Trophoblast cell (in vitro differentiated cells and primary cell): ENCODE measurements at regions not wholly inside any gene's neighbourhood (a gene's known extent, or its start where the extent isn't known, plus 50 kb on each side); places are given as distances from the start of the nearest gene placed in this dataset.

Experiments
- DNase-seq, 2 donors: peaks; one replicate each; pipeline ENCODE4 v3.0.0-alpha.2; 2016
- H2AFZ ChIP-seq: 2 replicates; pipeline ENCODE4 v1.6.1; 2013; ENCODE audit warnings: low read length, moderate library complexity, mild to moderate bottlenecking; ENCODE audit not compliant: insufficient read depth, poor library complexity
- H2AK5ac ChIP-seq: 2 replicates; pipeline ENCODE4 v1.6.1; 2013; ENCODE audit warnings: mild to moderate bottlenecking, low read length
- H2BK120ac ChIP-seq: 2 replicates; pipeline ENCODE4 v1.6.1; 2013; ENCODE audit warnings: low read length, mild to moderate bottlenecking, moderate library complexity; ENCODE audit not compliant: insufficient read depth, poor library complexity
- H2BK12ac ChIP-seq: 2 replicates; pipeline ENCODE4 v1.6.1; 2013; ENCODE audit warnings: mild to moderate bottlenecking, low read length, moderate library complexity
- H2BK5ac ChIP-seq: 2 replicates; pipeline ENCODE4 v1.6.1; 2013; ENCODE audit warnings: low read length, low read depth, moderate library complexity, mild to moderate bottlenecking; ENCODE audit not compliant: poor library complexity
- H3K14ac ChIP-seq: 2 replicates; pipeline ENCODE4 v1.6.1; 2013; ENCODE audit warnings: mild to moderate bottlenecking, low read length
- H3K18ac ChIP-seq: 2 replicates; pipeline ENCODE4 v1.6.1; 2013; ENCODE audit warnings: mild to moderate bottlenecking, low read length
- H3K23ac ChIP-seq: 2 replicates; pipeline ENCODE4 v1.6.1; 2013; ENCODE audit warnings: low read length
- H3K27ac ChIP-seq: 2 replicates; pipeline ENCODE4 v1.5.1; 2013; ENCODE audit warnings: low read depth, mild to moderate bottlenecking, inconsistent platforms, low read length, moderate library complexity
- H3K27me3 ChIP-seq: 2 replicates; pipeline ENCODE4 v1.6.1; 2013; ENCODE audit warnings: inconsistent platforms, mild to moderate bottlenecking, low read length, moderate library complexity; ENCODE audit not compliant: insufficient read depth
- H3K36me3 ChIP-seq, 2 experiments: 1 replicate in 1 of 2; 2 replicates in 1 of 2; pipeline ENCODE4 v1.6.1; 2013; ENCODE audit warnings: low read length in 2 of 2, mild to moderate bottlenecking in 2 of 2, moderate library complexity in 1 of 2; ENCODE audit not compliant: insufficient read depth in 2 of 2, control insufficient read depth in 1 of 2
- H3K4ac ChIP-seq: 2 replicates; pipeline ENCODE4 v1.6.1; 2013; ENCODE audit warnings: low read depth, mild to moderate bottlenecking, low read length, moderate library complexity
- H3K4me1 ChIP-seq, 2 experiments: 1 replicate in 1 of 2; 2 replicates in 1 of 2; pipeline ENCODE4 v1.6.1; 2013; ENCODE audit warnings: low read length in 2 of 2, mild to moderate bottlenecking in 2 of 2, moderate library complexity in 1 of 2; ENCODE audit not compliant: insufficient read depth in 2 of 2, control insufficient read depth in 1 of 2
- H3K4me2 ChIP-seq: 2 replicates; pipeline ENCODE4 v1.6.1; 2013; ENCODE audit warnings: inconsistent platforms, mild to moderate bottlenecking, low read length, moderate library complexity
- H3K4me3 ChIP-seq: 2 replicates; pipeline ENCODE4 v1.5.1; 2013; ENCODE audit warnings: mild to moderate bottlenecking, low read depth, low read length, inconsistent platforms
- H3K79me1 ChIP-seq: one replicate; pipeline ENCODE4 v1.6.1; 2013; ENCODE audit warnings: low read length
- H3K79me2 ChIP-seq: 2 replicates; pipeline ENCODE4 v1.6.1; 2013; ENCODE audit warnings: low read length, mild to moderate bottlenecking; ENCODE audit not compliant: control insufficient read depth, insufficient read depth, poor library complexity
- H3K9ac ChIP-seq: 2 replicates; pipeline ENCODE4 v1.6.1; 2013; ENCODE audit warnings: mild to moderate bottlenecking, low read length
- H3K9me3 ChIP-seq: 2 replicates; pipeline ENCODE4 v1.6.1; 2013; ENCODE audit warnings: low read depth, mild to moderate bottlenecking, control low read depth, inconsistent platforms, low read length; ENCODE audit not compliant: insufficient read depth
- H4K12ac ChIP-seq: 2 replicates; pipeline ENCODE4 v1.6.1; 2013; ENCODE audit warnings: low read depth, mild to moderate bottlenecking, low read length, moderate library complexity
- H4K8ac ChIP-seq: 2 replicates; pipeline ENCODE4 v1.6.1; 2013; ENCODE audit warnings: low read depth, mild to moderate bottlenecking, low read length, moderate library complexity
- H4K91ac ChIP-seq: one replicate; pipeline ENCODE4 v1.6.1; 2013; ENCODE audit warnings: low read depth, mild to moderate bottlenecking, low read length, moderate library complexity
- WGBS: extraction: QIAGEN DNeasy Blood & Tissue Kit; methylation state at CpG from one replicate; pipeline ENCODE4 v1.1.7; 2013; ENCODE audit warnings: missing lambda C conversion rate; ENCODE audit not compliant: insufficient read length, insufficient coverage; ENCODE audit errors: extremely low coverage; 5-methylcytosine and 5-hydroxymethylcytosine counted together

DNA sequence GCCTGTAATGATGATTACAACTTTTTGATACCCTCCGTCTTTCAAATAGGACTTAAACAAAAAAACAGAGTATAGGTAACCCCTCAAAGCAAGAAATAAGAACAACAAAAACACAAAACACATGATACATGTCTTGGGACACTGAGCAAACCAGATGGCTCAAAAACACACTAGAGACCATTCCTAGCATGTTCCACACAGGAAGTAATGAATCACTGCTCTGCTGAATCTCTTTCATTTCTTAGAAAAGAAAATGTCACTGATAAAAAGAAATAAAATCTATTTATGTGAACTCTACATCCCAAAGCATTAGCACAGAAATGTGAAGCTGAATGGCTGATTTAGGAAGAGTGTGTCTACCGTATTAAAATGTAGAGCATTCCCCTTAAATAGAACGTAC, 134.5 kb upstream of the IL15 start:
- H4K91ac ChIP-seq = no peak overlapping the region
- no peak overlapping the region for H2BK5ac ChIP-seq
- no peak overlapping the region for H2AFZ ChIP-seq
- no peak overlapping the region for H3K4ac ChIP-seq
- no peak overlapping the region for H3K9ac ChIP-seq
- H3K4me1 ChIP-seq = no peaks in the 10 kb centered on the region
- no peak overlapping the region for H2BK12ac ChIP-seq
- H3K27ac ChIP-seq = no peak overlapping the region
- no peak overlapping the region for H2BK120ac ChIP-seq
- H3K79me2 ChIP-seq = no peaks in the 10 kb centered on the region
- no peak overlapping the region for H3K4me2 ChIP-seq
- no peaks in the 10 kb centered on the region for H3K79me1 ChIP-seq
- no peaks in the 10 kb centered on the region for H3K36me3 ChIP-seq
- H2AK5ac ChIP-seq = no peak overlapping the region
- no peaks in the 10 kb centered on the region for H3K27me3 ChIP-seq
- no peak for DNase-seq
- H4K12ac ChIP-seq = no peak overlapping the region
- H3K18ac ChIP-seq = no peak overlapping the region
- H3K4me3 ChIP-seq = no peak overlapping the region
- no peak overlapping the region for H4K8ac ChIP-seq
- H3K23ac ChIP-seq = no peak overlapping the region
- no peaks in the 10 kb centered on the region for H3K9me3 ChIP-seq
- no CpG with 5 or more reads among the region's 3 CpGs for WGBS
- H3K14ac ChIP-seq = no peak overlapping the region

DNA sequence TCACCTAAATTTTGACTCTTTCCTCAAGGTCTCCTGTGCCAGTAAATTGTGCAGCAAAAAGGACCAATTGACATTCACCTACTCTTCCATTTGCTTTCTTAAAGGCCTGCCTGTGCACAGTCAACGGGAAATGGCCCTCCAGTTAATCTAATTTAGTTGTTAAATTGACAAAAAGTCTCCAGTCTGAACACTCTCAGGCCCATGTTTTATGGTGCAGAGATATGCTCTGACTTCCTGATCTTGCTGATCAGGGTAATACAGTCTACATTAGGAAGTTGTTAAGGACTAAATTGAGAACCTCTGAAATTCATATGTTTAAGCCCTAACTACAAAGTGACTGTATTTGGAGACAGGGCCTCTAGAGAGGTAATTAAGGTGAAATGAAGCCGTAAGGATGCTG, 133.6 kb upstream of the IL15 start:
- H3K23ac ChIP-seq = no peak overlapping the region
- no peak overlapping the region for H3K4ac ChIP-seq
- H3K9ac ChIP-seq = no peak overlapping the region
- H3K27me3 ChIP-seq = no peaks in the 10 kb centered on the region
- no peak overlapping the region for H2AK5ac ChIP-seq
- H2BK5ac ChIP-seq = no peak overlapping the region
- no peaks in the 10 kb centered on the region for H3K9me3 ChIP-seq
- no peak overlapping the region for H4K12ac ChIP-seq
- H3K18ac ChIP-seq = no peak overlapping the region
- no peak overlapping the region for H3K27ac ChIP-seq
- H4K8ac ChIP-seq = no peak overlapping the region
- H3K4me1 ChIP-seq = no peaks in the 10 kb centered on the region
- no peaks in the 10 kb centered on the region for H3K79me2 ChIP-seq
- no peak for DNase-seq
- no peaks in the 10 kb centered on the region for H3K79me1 ChIP-seq
- H3K36me3 ChIP-seq = no peaks in the 10 kb centered on the region
- H3K4me2 ChIP-seq = no peak overlapping the region
- WGBS = no CpG with 5 or more reads among the region's 2 CpGs
- H3K4me3 ChIP-seq = no peak overlapping the region
- H2BK12ac ChIP-seq = no peak overlapping the region
- no peak overlapping the region for H2AFZ ChIP-seq
- H3K14ac ChIP-seq = no peak overlapping the region
- H2BK120ac ChIP-seq = no peak overlapping the region
- no peak overlapping the region for H4K91ac ChIP-seq

DNA sequence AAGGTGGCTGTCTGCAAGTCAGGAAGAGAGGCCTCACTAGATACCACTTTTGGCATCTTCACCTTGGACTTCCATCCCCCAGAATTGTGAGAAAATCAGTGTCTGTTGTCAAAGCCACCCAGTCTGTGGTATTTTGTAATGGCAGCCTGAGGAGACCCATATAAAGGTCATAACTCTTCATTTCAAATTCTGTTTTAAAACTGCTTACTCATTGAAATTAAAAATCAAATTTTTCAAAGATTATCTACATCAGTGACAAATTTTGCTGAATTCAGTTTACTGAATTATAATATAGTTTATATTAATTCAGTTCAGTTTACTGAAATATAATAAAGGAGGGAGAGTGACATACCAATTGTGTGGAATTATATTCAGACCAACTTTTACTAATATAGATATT, 133.1 kb upstream of the IL15 start:
- no peak overlapping the region for H4K8ac ChIP-seq
- H3K9me3 ChIP-seq = no peaks in the 10 kb centered on the region
- H3K4me3 ChIP-seq = no peak overlapping the region
- no peak overlapping the region for H4K12ac ChIP-seq
- no peak overlapping the region for H2BK12ac ChIP-seq
- H3K9ac ChIP-seq = no peak overlapping the region
- no peak overlapping the region for H3K4me2 ChIP-seq
- H3K27ac ChIP-seq = no peak overlapping the region
- no peak overlapping the region for H2AFZ ChIP-seq
- H3K23ac ChIP-seq = no peak overlapping the region
- DNase-seq = no peak
- H3K4ac ChIP-seq = no peak overlapping the region
- H3K27me3 ChIP-seq = no peaks in the 10 kb centered on the region
- no peaks in the 10 kb centered on the region for H3K4me1 ChIP-seq
- H3K79me1 ChIP-seq = no peaks in the 10 kb centered on the region
- no peak overlapping the region for H2AK5ac ChIP-seq
- no peak overlapping the region for H2BK5ac ChIP-seq
- H3K14ac ChIP-seq = no peak overlapping the region
- no peaks in the 10 kb centered on the region for H3K79me2 ChIP-seq
- H3K18ac ChIP-seq = no peak overlapping the region
- H3K36me3 ChIP-seq = no peaks in the 10 kb centered on the region
- H4K91ac ChIP-seq = no peak overlapping the region
- no peak overlapping the region for H2BK120ac ChIP-seq

DNA sequence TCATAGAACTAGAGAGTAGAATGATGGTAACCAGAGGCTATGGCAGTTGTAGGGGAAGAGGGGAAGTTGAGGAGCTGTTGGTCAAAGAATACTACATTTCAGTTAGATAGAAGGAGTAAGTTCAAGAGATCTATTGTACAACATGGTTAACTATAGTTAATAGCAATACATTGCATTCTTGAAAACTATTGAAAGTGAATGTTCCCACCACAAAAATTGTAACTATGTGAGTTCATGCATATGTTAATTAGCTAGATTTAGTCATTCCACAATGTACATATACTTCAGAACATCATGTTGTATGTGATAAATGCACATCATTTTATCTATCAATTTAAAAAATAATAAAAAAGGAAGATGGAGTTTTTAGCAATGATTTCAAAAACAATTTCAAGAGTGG, 125.3 kb upstream of the IL15 start:
- no peaks in the 10 kb centered on the region for H3K79me2 ChIP-seq
- no peak overlapping the region for H3K23ac ChIP-seq
- no peaks in the 10 kb centered on the region for H3K36me3 ChIP-seq
- no peaks in the 10 kb centered on the region for H3K27me3 ChIP-seq
- H4K91ac ChIP-seq = no peak overlapping the region
- no peak overlapping the region for H3K27ac ChIP-seq
- no peak overlapping the region for H3K18ac ChIP-seq
- no peaks in the 10 kb centered on the region for H3K4me1 ChIP-seq
- no peak for DNase-seq
- H3K9me3 ChIP-seq = no peaks in the 10 kb centered on the region
- no peaks in the 10 kb centered on the region for H3K79me1 ChIP-seq
- no peak overlapping the region for H3K14ac ChIP-seq
- H2BK5ac ChIP-seq = no peak overlapping the region
- H4K8ac ChIP-seq = no peak overlapping the region
- H3K9ac ChIP-seq = no peak overlapping the region
- H2AK5ac ChIP-seq = no peak overlapping the region
- no peak overlapping the region for H2BK120ac ChIP-seq
- no peak overlapping the region for H3K4ac ChIP-seq
- H2BK12ac ChIP-seq = no peak overlapping the region
- H3K4me3 ChIP-seq = no peak overlapping the region
- H2AFZ ChIP-seq = no peak overlapping the region
- no peak overlapping the region for H3K4me2 ChIP-seq
- H4K12ac ChIP-seq = no peak overlapping the region

DNA sequence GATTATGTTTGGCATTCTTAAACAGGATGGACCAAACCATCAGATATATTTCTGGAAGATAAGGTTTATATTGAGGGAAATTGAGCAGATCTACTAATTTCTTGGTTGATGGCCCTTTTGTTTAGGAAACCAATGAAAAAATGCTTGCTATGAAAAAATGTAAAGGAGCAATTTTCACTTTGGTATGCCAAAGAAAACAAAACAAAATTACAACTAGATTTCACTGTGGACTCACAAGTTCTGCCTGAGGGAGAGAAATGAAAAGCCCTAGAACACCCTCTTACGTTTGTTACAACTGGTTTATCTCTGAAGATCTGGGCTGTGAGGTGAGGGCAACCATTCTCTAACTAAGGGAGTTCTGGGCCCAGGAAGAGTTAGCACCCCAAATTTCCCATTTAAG, 122.5 kb upstream of the IL15 start:
- Histone ChIP-seq H2AFZ (no peak overlapping the region), H3K14ac (no peak overlapping the region), H3K27ac (no peak overlapping the region), H3K18ac (no peak overlapping the region), H3K27me3 (no peaks in the 10 kb centered on the region), H3K4me2 (no peak overlapping the region), H3K9me3 (no peaks in the 10 kb centered on the region), H3K79me1 (no peaks in the 10 kb centered on the region), H2BK12ac (no peak overlapping the region), H3K4ac (no peak overlapping the region), H3K4me1 (no peaks in the 10 kb centered on the region), H2BK120ac (no peak overlapping the region), H3K23ac (no peak overlapping the region), H3K4me3 (no peak overlapping the region), H3K79me2 (no peaks in the 10 kb centered on the region), H2AK5ac (no peak overlapping the region), H3K9ac (no peak overlapping the region), H3K36me3 (no peaks in the 10 kb centered on the region), H4K8ac (no peak overlapping the region), H4K12ac (no peak overlapping the region), H4K91ac (no peak overlapping the region), H2BK5ac (no peak overlapping the region)
- no CpG with 5 or more reads among the region's 1 CpG for WGBS
- no peak for DNase-seq
